IPS-NIHi11 (cell line): ENCODE measurements at regions not wholly inside any gene's neighbourhood (a gene's known extent, or its start where the extent isn't known, plus 50 kb on each side); places are given as distances from the start of the nearest gene placed in this dataset.
"Not testable (repeated sequence)": the region's sequence is repeated elsewhere in the genome, so short reads cannot be mapped to it uniquely, and the experiment has no call there.

Experiments
- DNase-seq: peaks from one replicate; pipeline ENCODE4 v3.0.0; 2012; ENCODE audit warnings: mixed read lengths, low spot score

DNA sequence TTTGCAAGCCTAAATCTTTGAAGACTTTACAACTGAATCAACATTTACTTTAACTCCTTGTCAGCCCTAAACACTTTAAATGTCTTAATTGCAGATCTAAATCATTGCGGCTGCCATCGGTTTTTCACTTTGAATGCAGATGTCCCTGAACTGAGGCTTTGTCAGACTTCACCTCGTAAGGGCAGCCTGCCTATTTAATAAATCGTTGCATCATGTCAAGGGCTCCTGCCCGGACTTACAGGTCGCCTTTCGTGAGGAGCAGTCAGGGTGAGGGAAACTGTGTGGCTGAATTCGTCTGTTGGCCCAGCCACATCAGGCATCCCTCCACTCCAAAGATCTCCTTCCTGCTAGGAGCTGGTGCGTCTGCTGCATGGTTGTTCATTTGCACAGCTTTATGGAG lies 368.2 kb upstream of the NPVF start:
- DNase-seq, result no peak

DNA sequence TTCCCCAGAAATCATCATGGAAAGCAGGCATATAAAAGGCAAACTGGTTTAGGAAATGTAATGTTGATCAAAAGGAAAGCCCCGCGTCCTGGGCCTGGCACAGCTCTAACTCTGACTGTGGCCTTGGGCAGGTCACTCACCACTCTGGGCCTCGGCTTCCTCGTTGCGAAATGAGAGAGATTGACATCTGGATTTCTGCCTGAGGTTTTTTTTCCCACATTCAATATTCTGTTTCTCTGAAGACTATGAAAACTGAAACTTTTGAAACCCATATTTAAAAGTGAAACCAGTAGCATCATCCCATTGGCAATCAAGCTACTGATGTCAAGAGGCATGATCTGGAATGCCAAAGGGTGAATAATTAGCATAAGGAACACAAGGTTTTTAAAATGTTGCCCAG lies 369.7 kb upstream of the NPVF start:
- DNase-seq, result no peak

DNA sequence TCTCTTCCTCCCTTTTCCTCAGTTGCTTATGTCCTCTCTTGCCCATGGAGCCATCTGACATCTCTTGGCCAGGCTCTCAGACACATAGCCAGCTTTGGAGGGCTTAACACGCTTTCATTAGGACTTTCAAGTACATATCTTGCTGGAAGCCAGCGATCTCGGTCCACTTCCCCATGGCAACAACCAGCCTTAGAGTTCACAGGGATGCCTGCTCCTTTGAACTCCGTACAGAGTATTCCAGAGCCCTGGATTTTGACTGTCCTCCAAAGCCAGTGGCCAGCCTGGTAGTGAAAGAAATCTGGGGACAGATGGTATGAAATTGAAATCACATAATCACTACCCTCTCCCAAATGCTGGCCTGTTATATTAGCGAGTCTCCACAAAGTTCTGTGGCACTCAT lies 370.5 kb upstream of the NPVF start:
- no peak for DNase-seq

DNA sequence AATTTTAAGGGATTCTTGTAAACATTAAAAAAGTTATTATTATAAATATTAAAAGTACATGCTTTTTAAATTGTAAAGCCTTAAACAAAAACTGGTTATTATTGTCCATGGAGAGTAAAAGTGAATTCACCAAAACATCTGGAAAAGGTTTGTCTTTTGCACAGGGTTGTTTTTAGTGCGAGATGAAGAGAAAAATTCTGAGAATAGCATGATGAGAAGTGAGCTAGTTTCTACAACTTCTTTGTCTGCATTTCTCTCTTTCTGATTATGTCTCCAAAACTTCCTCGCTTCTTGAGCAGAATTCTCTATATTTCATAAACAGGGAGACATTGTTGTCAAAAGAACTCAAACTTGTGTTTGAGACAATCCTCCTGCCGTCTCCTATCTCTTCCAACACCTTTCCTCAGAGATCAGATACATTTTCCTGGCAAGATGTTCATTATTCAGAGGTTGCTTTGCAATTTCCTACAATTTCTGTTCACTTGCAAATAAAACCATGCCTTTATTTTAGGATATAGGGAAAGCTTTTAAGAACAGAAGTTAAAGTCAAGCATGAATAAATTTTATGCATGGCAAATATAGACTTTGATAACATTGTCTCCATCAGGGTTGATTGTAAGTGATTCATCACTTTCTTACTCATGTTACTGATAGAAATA lies 372.1 kb upstream of the NPVF start:
- DNase-seq, result no peak

DNA sequence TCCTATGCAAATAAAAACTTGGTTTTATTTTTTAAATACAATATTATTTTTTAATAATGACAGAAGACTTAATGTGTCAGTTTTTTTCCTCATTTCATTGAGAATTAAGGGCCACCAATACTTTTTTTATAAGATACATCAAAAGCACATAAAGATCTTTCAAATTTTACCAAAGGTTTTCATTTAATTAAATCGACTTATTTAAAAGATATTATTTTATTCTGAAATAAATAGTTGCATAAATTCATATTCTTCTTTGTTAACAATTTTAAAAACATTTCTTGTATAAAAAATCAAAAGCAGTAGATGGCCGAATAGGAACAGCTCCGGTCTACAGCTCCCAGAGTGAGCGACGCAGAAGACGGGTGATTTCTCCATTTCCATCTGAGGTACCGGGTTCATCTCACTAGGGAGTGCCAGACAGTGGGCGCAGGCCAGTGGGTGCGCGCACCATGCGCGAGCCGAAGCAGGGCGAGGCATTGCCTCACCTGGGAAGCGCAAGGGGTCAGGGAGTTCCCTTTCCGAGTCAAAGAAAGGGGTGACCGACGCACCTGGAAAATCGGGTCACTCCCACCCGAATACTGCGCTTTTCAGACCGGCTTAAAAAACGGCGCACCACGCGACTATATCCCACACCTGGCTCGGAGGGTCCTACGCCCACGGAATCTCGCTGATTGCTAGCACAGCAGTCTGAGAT lies 374.6 kb upstream of the NPVF start:
- not testable (repeated sequence) for DNase-seq

DNA sequence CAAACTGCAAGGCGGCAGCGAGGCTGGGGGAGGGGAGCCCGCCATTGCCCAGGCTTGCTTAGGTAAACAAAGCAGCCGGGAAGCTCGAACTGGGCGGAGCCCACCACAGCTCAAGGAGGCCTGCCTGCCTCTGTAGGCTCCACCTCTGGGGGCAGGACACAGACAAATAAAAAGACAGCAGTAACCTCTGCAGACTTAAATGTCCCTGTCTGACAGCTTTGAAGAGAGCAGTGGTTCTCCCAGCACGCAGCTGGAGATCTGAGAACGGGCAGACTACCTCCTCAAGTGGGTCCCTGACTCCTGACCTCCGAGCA lies 375.1 kb upstream of the NPVF start:
- DNase-seq, result not testable (repeated sequence)

DNA sequence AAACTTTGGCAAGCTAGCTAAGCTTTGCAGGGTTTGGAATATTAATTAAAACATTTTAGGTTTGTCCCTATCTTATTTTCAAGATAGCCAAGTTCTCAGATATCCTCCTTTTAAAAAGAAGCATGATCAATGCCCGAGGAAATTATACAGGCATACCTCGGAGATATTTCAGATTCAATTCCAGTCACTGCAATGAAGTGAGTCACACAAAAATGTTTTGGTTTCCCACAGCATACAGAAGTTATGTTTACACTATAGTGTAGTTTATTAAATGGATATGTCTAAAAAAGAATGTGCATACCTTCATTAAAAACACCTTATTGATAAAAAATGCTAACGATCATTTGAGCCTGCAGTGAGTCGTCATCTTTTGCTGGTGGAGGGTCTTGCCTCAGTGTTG lies 382.9 kb upstream of the NPVF start:
- no peak for DNase-seq

DNA sequence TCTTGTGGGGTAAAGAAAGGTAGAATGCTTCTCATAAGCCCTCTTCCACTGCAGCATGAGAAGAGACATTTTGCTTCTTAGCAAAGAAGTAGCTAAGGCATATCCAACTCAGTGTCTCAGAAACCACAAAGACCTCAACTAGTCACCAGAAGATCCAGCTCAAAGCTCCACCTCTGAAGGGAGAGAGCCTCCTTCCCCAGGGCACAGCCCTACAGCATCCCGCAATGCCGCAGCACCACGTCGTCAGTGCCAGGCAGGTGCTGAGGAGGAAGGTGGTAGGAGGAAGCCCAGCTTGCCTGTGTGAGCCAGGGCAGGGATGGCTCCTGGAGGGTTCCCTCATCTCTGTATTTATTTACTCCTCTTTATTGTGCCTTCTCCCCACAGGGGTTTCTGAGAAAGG lies 385.6 kb upstream of the NPVF start:
- no peak for DNase-seq

DNA sequence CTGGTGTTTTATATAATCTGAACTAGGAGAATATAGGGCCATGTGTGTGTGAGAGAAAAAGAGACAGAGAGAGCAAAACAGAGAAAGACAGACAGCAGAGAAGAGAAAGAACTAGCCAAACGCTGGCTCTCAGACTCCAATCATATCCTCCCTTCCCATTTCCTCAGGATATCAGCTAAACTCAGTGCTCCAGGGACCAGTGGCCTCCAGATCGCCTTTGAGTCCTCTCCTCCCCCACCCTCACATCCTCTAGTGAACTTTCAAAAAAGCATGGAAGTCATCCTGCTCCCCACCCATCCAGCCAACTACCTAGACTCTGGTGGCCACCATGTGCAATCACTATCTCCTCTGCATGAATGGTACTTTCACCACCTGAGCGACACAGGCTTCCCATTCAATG lies 386.1 kb upstream of the NPVF start:
- DNase-seq, result no peak

DNA sequence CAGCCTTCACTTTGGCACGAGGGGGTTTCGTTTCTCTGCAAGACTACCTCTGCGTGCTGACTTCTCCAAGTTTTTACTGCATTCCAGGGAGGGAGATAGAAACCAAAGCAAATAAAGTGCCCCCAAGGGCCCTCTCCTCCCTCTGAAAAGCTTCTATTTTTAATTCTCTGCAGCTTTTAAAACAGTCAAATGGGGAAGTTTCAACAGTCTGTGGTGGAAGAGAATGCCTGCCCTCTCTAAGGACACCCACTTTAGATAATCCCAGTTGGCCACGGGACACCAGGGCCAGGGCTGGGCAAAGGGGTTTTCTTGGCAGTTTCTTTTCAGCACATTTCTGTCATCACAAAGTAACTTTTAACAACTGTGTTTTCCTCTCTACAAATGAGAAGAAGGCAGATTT lies 386.7 kb upstream of the NPVF start:
- DNase-seq, result no peak

DNA sequence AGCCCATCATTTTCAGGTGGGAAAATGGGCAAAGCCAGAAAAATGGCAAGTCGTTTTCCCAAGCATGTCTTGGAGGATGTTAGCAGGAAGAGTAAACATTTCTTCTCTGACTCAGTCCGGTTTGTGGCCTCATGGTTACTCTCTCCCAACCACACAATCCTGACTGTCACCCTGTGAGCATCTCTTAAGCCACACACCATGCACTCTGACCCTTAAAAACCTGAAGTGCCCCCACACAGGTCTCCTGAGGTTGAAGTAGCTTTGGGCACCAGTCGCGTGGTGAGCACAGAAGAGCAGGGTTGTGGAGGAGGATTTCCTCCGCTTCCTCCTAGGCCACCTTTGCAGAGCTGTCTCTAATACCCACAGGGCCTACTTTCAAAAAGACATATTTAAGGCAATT lies 387.3 kb upstream of the NPVF start:
- no peak for DNase-seq

DNA sequence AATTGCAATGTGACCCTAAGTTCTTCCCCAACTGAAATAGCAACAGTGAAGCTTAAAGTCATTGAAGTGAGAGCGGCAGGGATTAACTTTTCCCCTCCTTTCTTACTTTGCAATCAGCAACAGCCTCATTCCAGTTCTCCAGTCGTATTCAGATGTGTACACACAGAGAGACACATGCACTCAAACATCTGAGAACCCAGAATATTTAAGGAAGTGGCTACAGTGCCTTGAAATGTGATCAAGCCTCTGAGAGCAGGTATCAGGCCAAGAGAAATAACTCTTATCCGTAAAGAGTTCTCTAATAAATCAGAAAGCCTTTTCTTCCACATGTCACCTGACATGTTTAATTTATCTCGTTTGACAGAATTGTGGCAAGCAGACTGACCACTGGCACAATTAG lies 388.9 kb upstream of the NPVF start:
- DNase-seq, result no peak

DNA sequence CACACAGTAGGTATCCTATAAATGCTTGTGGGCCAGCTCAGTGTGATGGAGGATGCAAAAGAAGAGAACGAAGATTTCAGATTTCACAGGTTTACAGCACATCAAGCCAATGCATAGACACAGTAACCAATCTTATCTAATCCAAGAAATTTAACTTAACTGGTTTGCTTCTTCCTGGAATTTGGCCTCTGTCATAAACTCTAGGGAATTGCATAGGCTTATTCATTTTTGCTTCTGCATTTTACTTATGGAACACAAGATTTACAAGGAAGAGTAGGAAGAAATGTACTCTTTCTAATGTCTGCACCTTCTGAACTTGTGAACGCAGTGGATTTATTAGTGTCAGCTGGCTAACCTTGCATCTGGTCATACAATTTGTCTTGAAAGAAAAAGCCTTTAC lies 389.4 kb upstream of the NPVF start:
- no peak for DNase-seq

DNA sequence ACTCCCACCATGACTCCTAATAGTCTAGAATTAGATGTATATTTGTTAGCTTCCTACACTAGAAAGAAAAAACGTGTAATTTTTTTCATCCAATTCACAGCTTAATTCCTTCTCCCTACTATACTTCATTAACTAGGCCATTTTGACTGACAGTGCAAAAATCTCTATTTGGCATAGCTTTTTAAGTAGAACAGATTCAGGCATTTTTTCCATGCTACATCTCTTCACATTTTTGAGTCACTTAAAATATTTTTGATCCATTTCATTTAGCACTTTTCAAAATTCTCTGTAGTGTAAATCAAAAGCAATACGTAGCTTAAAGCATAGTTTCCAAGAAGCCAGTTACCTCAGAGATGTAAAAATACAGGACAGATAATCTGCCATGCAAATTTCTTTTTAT lies 391.1 kb upstream of the NPVF start:
- DNase-seq, result no peak

DNA sequence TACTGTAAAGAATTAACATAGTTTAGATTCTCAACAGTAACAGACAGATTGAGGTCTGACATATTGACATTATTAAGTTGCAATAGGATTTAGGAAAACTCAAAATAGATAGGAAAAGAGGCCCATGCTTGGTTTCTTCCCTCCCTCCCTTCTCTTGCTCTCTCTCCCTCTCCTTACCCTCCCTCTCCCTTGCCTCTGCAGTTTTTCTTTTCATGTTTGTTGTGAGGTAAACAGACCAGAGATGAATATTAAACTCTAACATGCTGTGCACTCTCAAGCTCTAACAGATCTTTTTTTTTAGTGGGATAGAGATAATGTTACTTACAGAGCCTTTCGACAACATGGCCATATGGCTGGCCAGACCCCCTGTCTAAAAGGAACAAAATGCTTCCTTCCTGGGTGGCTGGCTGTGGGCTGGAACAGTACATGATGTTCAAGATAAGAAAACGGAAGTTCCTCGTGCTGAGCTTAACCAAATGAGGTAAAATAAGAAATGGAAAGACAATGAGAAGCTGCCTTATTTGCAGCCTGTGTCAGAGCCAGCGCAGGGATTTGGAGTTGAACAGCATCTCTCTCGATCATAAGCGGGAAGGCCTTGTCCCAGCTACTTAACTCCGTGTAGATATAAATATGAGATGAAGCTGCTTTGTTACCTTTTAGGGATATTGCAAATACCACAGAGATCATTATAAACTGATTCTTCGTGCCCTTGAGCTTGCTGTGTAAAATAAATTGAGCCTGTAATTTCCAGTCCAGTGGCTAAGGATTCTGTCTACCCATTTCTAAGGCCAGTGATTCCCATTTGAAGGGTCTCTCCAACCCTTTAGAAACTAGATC lies 391.9 kb upstream of the NPVF start:
- no peak for DNase-seq

DNA sequence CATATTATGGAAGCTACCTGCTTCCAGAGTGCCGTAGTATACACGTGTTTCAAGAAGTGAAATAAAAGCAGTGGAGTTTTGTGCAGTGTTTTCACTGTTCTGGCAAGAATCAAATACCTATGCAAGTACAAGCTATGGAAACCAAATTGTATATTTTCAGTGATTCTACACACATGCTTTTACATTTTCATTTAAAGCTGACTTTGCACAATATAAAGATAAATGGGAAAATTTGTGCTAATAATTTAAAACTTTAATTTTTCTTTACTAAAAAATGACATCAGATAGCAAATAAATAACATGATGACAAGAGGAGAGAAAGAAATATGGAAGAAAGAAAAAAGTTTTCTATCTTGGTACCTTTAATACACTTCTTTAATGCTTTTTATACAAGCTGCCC lies 393.7 kb upstream of the NPVF start:
- no peak for DNase-seq

DNA sequence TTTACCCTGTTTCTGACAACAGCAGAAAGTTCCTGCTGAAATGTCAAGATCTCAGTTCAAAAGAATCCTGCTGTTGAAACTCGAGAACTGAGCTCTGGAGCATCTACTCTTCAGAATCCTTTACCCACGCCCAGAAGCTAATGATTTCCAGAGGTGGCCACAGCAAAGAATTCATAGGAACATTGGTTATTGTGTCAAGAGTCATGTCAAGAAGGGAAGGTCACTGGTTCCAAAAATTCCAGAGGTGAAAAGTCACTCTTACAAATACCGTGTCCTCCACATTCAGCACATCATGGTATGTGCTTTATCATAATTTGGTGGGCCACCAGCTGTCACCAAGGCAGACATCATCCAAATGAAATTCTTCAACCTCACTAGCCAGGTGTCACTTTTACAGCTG lies 394.4 kb upstream of the NPVF start:
- no peak for DNase-seq

DNA sequence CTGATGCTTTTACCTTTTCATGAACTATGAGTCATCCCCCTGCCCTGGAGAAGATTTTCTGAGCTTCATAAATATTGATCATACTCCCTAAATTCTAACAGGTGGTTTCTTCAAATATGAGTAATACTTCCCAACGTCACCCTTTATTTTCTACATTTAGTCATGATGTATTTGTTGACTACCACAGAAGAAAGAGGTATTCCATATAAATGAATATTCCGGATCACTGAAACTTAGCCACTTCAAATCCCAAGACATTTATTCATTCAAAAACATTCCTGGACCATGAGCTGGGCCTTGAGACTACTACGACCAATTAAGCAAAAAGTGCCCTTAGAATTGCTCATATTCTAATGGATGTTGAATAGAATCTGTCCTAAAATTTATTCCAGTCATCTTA lies 395.8 kb upstream of the NPVF start:
- DNase-seq, result no peak

DNA sequence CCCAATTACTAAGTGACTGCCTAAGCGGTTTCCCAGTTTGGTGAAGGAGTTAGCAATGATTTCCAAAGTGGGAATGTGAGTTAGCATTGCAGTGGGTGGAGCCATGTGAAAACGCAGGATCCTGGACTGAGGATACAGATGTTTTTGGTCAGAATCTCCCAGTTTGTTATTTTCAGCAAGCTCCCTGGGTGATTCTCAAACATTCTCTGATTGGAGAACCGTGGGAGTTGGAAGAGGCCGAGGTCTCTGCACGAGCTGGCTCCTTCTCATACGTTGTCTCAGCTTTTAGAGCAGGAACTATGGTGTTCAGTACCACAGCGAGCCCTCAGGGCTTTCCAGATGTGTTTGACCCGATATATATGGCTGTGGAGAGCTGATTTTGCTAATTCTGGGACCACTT lies 396.5 kb upstream of the NPVF start:
- no peak for DNase-seq

DNA sequence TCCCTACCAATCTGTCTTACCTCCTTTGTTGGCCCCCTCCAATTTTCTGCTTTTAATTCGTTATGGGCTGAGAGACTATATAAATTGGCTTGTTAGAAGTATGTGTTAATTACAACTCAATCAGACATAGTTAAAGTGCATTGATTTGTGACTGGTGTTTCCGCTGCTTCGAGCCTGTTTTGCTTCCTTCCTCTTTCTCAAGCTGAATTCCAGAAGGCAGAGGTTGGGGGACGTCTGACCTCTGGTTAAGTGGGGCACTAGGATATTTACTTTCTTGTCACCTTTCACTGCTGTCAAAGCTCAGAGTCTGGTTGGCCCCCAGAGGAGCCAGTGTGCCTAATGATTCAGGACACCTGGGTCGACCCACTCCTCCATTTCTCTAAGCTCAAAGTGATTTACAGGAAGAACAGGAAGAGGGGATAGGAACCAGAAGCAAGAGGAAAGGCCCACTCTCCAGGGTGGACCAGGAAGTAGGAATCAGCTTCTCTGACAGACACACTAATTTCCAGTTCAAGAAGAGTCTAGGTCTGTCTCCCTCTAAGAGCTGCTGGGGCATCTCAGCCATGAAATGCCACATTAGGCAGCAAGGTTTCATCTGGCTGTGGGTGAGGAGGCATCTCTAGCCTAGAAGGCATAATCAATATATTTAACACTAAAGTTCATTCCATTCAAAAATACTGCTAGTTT lies 397.2 kb upstream of the NPVF start:
- no peak for DNase-seq

DNA sequence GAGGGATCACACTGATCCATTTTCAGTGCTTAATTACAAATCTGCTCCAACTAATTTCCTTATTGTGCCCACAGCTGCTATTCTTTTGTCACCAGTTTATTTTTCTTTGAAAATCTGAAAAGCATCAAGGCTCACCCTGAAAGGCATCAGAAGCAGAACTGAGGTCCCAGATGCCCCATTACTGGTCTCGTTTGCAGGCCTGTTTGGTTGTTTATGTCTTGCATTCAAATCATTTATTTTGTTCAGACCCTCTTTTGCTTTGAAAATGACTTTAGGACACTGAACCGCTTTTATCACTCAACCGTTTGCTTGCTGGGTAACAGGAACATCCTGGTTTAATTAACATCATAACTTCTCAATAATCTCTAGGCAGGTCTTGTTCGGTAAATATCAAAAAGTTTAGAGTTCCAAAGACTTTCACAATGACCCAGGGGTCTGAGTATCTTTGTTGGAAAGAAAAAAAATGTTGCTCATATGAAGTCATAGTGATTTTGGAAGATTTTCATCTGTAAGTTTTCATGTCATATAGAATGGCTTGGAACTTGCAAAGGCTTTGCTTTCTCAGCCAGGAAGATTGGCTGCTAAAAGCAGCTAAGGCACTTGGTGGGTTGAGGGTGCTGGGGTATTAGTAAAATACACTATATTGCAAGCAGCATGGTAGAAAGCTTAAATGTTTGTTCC lies 398.3 kb upstream of the NPVF start:
- DNase-seq, result no peak

DNA sequence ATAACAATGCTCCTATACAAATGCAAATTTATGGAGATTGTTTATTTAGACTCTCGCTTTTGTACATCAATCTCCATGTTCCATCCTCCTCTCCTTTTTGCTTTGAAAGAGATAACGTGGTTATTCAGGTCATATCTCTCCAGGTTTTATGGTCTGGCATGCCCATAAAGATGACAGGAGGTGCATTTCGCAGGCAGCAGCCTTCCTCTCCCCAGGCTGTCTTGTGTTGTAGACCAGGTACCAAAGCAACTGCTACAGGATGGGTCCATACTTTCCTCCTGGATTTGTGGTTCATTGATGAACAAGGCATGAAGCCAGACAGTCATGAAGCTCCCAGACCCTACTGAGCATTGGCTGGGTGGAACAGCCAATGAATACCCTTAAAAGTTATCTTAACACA lies 400.2 kb upstream of the NPVF start:
- no peak for DNase-seq
